HG03066 (cell line): ENCODE measurements at regions not wholly inside any gene's neighbourhood (a gene's known extent, or its start where the extent isn't known, plus 50 kb on each side); places are given as distances from the start of the nearest gene placed in this dataset.

Experiments
- ATAC-seq: cut with Tn5 transposase; IDR thresholded peaks from one replicate; pipeline ENCODE4 v1.9.1; 2021; ENCODE audit warnings: low read depth; ENCODE audit not compliant: unreplicated experiment

DNA sequence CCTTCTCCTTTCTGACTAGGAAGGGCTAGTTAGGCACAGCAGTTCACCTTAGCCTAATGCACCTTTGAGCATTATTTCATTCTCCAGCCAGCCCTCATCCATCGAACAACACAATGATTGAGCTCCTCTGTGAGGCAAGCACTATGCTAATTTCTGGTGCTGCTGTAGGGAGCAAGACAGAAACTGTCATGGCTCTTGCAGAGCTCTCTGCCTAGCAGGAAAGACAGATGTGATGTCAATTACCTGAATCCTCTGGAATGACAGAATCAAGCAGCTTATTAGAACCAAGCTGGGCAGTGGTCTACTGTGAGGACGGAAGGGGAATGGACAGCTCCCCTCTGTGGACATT, 256.1 kb upstream of the NOCT start:
- ATAC-seq = no peak

GRCh38 chr4:138758876-138759553, 256.6 kb upstream of the NOCT start:
- ATAC-seq = no peak

DNA sequence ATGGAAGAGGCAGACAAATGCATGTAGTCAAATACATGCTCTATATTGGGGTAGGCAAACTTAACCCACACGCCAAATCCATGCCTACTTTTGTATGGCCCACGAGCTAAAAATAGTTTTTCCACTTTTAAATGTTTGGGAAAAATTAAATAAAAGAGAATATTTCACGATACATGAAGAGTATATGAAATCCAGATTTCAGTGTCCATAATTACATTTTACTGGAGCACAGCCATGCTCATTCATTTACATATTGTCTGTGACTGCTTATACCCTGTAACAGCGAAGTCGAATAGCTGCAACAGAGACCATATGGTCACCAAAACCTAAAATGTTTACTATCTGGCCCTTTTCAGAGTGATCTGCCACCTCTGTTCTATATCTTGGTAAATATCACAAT, 257.4 kb upstream of the NOCT start:
- ATAC-seq = no peak

DNA sequence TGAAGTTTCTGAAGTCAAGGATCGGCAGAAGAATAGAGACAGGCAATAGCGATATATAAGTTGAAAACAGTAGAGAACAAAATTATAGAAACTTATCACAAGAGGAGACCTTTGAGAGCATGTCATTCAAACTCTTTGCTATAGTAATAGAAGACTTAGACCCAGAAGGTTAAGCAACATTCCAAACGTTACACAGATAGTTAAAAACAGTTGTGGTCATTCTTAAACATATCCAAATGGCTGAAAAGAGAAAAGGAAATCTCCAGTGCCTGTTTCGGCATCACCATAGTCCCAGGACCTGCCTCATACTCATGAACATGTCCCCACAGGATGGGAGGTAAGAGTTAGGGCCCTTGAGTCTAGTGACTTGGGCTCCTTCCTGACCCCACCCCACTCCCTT, 258.1 kb upstream of the NOCT start:
- no peak for ATAC-seq

DNA sequence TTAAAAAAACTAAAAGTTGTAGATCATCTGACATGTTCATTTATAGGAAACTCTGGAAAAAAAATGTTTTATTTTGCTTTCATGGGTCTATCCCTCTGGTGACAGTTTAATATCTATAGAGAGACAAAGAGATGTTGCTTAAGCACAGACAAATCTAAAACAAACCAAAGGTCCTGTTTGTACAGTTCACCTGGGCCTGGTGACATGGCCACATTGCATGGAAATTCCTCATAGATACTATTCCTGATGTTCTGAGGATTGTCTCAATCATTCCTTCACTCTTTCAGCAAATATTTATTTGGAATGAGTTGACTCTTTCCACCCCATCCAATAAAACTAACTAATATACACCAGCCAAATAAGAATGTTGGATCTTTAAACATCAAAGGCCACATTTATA, 259.1 kb upstream of the NOCT start:
- no peak for ATAC-seq

DNA sequence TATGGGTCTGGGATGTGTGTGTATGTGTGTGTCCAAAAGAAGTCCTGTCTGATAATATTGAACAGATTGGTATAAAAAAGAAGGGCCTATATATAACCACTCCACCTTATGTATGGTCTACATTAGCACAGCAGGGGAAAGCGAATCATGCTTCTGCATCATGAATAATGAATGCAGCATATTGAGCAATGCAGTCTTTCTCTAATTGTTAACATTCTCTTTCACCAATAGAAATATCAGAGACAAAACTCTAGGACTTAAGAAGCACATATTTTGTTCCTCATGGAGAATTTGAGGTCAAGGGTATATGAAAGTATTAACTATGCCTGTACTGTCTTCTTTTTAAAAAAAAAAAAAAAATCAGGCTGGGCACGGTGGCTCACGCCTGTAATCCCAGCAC, 264.3 kb upstream of the NOCT start:
- no peak for ATAC-seq

GRCh38 chr4:138749303-138749702, 266.3 kb upstream of the NOCT start:
- ATAC-seq = no peak

DNA sequence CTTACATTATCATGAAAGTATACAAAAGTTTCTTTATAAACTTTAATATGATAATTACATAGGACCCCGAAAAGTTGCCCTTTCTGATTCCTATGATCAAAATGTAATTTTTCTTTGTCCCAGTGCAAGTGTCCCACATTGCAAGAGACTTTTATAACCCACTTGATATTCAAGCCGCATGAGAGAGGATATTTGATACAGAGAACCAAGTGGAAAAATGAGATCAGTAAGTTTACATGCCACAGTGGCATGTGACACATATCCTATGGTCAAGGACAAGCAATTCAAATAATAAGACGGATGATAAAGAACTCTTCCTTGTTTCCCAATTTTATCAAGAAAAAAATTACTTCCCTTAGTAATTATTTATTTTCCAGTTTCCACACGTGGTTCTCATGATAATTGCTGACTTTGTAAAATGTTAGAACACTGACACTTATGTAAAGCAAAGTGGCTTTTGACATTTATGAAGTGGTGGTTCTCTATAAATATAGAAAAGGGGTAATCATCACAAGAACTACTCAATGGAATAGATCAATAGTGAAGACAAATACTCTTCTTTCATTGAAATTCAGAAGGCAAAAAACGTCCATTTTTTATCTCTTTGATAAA, 273.7 kb upstream of the NOCT start:
- ATAC-seq = no peak

DNA sequence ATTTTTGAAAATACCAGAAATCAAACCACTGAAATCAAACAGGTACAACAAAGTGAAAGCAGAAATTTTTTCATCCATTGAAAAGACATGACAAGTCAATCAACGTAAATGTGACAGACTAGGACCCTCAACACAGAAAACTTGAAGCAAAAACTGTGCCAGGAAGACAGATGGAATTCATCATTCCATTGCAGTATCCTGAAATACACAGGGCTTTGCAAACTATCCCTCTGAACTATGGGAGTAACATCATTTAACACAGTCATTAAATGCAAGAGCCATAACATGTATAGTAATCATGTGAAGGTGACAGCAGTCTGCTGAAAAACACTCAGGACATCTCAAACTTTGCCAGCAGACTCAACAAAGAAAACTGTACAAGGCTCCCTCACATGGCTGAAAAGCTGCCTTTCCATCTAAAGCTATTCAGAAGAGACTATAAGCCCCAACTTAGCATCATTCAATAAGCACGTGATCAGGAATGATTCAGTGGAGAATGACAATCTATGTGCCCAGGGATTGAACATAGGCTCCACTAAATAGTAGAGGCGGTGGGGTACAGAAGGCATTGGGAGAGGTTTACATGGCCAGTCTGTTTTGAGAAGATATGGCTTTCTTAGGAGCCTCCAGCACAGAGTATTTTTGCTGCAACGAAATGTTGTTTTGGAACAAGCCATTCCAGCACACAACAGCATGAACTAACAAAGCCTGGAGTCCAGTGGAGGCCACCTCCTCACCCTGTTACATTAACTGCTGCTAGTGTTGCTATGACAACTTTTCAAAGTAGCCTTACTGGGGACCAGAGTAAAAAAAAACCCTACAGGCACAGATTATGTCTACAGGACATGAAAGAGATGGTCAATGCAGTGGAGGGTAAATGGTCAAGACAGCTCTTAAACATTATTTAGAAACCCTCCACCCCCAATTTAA, 274.5 kb upstream of the NOCT start:
- ATAC-seq = no peak

GRCh38 chr4:138736362-138736761, 279.2 kb upstream of the NOCT start:
- ATAC-seq = no peak

- no peak for ATAC-seq
Measured at GRCh38 chr4:138734746-138735145, 280.8 kb upstream of the NOCT start.

DNA sequence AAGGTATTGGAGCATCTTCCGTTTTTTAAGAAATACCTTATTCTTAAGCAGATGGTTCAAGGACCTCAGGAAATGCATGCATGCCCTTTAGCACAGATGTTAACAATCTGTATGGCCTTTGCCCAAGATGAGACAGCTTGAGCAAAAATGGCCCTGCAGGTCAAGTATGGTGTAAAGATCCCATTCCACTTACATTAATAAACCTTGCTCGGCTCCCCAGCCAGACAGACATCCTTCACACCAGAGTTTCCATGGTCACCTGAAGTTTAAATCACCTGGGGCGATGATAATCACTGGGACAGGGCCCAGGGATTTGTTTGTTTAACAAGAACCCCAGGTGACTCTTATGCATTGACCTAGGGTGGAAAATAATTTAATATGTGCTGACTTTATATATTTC, 287.0 kb upstream of the NOCT start:
- ATAC-seq = no peak

GRCh38 chr4:138727731-138728130, 287.9 kb upstream of the NOCT start:
- no peak for ATAC-seq

DNA sequence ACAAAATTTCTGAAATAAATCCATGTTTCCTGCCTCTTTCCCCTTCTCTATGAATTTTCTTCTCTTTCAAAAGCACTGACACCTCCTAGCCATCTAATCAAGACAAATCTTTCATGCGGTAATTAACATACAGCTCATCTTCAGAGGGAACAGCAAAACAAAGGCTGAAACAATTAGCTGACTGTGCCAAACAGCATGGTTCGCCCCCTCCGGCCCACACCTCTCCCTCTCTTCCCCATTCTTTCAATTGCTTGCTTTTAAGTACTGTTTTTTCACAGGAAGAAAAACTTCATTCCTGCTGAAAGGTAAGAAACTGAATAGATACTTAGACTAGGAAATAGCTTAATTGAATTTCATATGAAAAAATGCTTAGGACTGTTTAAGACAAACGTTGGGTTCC, 291.1 kb upstream of the NOCT start:
- ATAC-seq = no peak

- ATAC-seq = no peak
Measured at GRCh38 chr4:138716559-138717335, 298.8 kb upstream of the NOCT start.

DNA sequence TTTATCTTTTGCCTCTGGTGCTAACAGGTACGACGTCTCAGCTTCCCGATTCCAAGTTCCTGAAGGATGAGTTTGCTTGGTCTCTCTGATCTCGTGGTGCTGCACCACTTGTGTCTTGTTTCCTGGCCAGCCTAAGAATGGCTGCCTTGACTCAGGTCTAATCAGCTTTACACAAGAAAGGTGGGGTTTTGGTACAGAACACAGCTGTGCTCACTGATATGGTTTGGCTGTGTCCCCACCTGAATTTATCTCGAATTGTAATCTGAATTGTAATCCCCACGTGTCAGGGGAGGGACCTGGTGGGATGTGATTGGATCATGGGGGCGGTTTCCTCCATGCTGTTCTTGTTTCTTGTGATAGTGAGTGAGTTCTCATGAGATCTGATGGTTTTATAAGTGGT, 305.3 kb upstream of the NOCT start:
- ATAC-seq = no peak

DNA sequence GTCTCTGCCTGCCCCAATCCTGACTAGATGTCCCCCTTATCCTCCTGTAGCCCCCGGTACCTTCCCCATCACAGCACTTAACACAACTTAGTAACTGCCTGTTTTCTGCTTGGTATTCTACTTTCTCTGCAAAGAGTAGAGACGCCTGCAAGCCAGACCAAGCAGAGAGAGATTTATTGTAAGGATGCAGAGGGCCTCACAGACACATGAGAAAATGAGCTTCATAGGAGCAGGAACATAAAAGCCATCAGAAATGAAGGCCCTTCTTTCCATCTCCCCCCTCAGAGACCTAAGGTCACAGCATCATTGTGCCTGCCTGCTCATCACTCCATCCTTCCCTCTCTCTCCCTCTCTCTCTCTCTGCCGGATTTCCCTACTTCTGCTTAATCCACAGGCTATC, 305.7 kb upstream of the NOCT start:
- no peak for ATAC-seq

- ATAC-seq = no peak
Measured at GRCh38 chr4:138707746-138708677, 307.6 kb upstream of the NOCT start.

- ATAC-seq = no peak
Measured at GRCh38 chr4:138706201-138706600, 309.4 kb upstream of the NOCT start.
